ENCODE measurements at regions not wholly inside any gene's neighbourhood (a gene's known extent, or its start where the extent isn't known, plus 50 kb on each side); places are given as distances from the start of the nearest gene placed in this dataset.

DNA sequence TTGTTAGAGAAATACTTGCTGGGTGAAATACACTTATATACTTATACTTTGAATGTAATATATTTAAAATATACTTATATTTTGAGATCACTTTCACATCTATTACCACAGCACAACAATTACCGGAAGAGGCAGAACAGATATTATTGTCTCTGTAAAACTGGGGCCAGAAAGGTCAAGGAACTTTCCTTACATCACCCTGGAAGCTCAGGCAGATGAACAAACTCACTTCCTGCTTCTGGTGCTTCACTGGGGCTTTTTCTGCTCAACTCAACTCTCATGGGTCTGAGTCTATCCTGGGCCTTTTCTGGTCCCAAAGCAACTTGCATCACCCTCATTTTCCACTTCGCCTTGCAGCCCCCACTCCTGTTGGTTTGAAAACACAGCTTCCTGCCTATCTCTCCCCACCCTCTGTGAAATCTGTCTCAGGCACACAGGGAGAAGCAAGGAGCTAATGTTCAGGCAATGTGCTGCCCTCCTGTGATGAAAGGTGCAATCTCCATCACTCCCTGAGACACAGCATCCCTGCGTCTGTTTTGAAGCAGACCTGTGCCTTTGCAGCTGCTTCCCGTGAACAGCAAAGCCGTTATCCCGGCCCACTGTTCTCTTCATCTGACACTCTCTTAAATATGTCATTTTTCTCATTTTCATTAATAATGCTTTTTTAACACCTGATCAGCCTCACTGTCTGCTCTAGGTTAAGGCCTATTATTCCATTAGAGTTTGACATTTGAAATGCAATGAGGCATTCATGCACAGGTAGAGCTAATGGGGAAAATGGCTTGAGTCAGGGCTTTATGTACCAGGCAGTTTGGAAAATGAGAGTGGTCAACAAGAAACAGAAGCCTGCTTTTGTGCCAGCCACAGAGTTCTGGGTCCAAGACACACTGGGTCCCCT is 251.9 kb upstream of the CHAC2 start:
- H3K4me3 ChIP-seq, result no peak overlapping the region
- no peaks in the 10 kb centered on the region for H3K9me3 ChIP-seq
- ATAC-seq, result peak; percentile 55 to 68; a peak in 2 of 6 replicates
- FAIRE-seq, result no peak
- H3K4me2 ChIP-seq, result no peak overlapping the region
- 60% methylated on average over 6 of the region's 6 CpGs for WGBS (ENCODE audit: missing lambda C conversion rate)
- ChIA-PET POLR2A (no interaction called here), CTCF (interaction anchor here (0.8 to 1.5 kb wide), 2 partner anchors 11 to 16 kb away, joined by 3 to 5 read pairs; no protein-coding TSS in a partner anchor)
- TF ChIP-seq JUNB (IDR thresholded peaks at IDR 0.05), result no peak
- TF ChIP-seq RAD21 (conservative IDR thresholded peaks at IDR 0.05 in 1 of 2, IDR thresholded peaks at IDR 0.05 in 1 of 2), result peak in 1 of 2 experiments; percentile 15; a peak in 2 of 5 replicates
- TF ChIP-seq SMC3 (IDR thresholded peaks at IDR 0.05), result peak; percentile 12; the same call in 1 of the 3 replicates
- no peaks in the 10 kb centered on the region for H3K4me1 ChIP-seq
- H3K27ac ChIP-seq, result no peak overlapping the region
- DNase-seq (ENCODE audit: low read depth in 1 of 2, low spot score in 1 of 2), result peak in 1 of 2 experiments; percentile 24

DNA sequence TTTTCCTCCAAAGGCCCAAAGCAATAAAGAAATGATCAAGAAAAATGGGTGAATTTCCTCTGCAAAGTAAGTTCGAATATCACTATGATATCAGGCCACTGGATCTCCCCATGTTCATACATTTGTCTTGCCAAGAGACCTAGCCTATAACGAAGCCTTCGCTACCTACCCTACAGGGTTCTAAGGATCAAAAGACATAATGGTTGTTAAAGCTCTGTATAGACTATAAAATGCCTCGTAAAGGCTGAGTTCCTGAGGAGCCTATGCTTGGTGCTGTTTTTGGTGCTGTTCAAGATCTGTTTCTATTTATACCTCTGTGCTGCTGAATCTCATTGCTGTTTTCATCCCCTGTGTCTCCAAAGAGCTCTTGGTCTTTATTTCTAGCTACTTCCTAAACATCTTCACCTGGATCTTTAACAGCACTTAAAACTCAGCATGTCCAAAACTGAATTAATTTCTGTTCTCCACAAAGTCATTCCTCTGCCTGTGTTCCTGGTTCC is 254.4 kb upstream of the CHAC2 start:
- no peaks in the 10 kb centered on the region for H3K9me3 ChIP-seq
- CTCF ChIA-PET, result no interaction called here
- H3K27ac ChIP-seq, result no peak overlapping the region
- DNase-seq (ENCODE audit: low read depth in 1 of 2, low spot score in 1 of 2) (no peak), ATAC-seq (no peak), FAIRE-seq (no peak)
- POLR2A ChIA-PET, result no interaction called here
- H3K4me3 ChIP-seq, result no peak overlapping the region
- H3K4me2 ChIP-seq, result no peak overlapping the region
- TF ChIP-seq ZSCAN20 (CRISPR knock-in tag; IDR thresholded peaks at IDR 0.05) (no peak), TFCP2L1 (CRISPR knock-in tag; IDR thresholded peaks at IDR 0.05) (no peak), HOXA7 (CRISPR knock-in tag; IDR thresholded peaks at IDR 0.05) (no peak), MAZ (IDR thresholded peaks at IDR 0.05; ENCODE audit: borderline replicate concordance, low read depth, low read length) (no peak), EHF (CRISPR knock-in tag; IDR thresholded peaks at IDR 0.05) (no peak), TP53 (CRISPR knock-in tag; IDR thresholded peaks at IDR 0.05) (no peak), RNF2 (IDR thresholded peaks at IDR 0.05; ENCODE audit: borderline replicate concordance, low read depth) (no peak), ZC3H11A (IDR thresholded peaks at IDR 0.05) (no peak), HOXB5 (CRISPR knock-in tag; IDR thresholded peaks at IDR 0.05) (no peak), ZNF302 (CRISPR knock-in tag; IDR thresholded peaks at IDR 0.05) (no peak), ZFP36 (IDR thresholded peaks at IDR 0.05; ENCODE audit: borderline replicate concordance, partially characterized antibody) (no peak), RAD21 (conservative IDR thresholded peaks at IDR 0.05 in 1 of 2, IDR thresholded peaks at IDR 0.05 in 1 of 2) (no peak), HEYL (CRISPR knock-in tag; IDR thresholded peaks at IDR 0.05) (no peak)
- TF ChIP-seq, protein P1, sequence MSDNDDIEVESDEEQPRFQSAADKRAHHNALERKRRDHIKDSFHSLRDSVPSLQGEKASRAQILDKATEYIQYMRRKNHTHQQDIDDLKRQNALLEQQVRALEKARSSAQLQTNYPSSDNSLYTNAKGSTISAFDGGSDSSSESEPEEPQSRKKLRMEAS (IDR thresholded peaks at IDR 0.05), result no peak
- TF ChIP-seq, protein P2, sequence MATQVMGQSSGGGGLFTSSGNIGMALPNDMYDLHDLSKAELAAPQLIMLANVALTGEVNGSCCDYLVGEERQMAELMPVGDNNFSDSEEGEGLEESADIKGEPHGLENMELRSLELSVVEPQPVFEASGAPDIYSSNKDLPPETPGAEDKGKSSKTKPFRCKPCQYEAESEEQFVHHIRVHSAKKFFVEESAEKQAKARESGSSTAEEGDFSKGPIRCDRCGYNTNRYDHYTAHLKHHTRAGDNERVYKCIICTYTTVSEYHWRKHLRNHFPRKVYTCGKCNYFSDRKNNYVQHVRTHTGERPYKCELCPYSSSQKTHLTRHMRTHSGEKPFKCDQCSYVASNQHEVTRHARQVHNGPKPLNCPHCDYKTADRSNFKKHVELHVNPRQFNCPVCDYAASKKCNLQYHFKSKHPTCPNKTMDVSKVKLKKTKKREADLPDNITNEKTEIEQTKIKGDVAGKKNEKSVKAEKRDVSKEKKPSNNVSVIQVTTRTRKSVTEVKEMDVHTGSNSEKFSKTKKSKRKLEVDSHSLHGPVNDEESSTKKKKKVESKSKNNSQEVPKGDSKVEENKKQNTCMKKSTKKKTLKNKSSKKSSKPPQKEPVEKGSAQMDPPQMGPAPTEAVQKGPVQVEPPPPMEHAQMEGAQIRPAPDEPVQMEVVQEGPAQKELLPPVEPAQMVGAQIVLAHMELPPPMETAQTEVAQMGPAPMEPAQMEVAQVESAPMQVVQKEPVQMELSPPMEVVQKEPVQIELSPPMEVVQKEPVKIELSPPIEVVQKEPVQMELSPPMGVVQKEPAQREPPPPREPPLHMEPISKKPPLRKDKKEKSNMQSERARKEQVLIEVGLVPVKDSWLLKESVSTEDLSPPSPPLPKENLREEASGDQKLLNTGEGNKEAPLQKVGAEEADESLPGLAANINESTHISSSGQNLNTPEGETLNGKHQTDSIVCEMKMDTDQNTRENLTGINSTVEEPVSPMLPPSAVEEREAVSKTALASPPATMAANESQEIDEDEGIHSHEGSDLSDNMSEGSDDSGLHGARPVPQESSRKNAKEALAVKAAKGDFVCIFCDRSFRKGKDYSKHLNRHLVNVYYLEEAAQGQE (IDR thresholded peaks at IDR 0.05), result no peak
- TF ChIP-seq, protein P3, sequence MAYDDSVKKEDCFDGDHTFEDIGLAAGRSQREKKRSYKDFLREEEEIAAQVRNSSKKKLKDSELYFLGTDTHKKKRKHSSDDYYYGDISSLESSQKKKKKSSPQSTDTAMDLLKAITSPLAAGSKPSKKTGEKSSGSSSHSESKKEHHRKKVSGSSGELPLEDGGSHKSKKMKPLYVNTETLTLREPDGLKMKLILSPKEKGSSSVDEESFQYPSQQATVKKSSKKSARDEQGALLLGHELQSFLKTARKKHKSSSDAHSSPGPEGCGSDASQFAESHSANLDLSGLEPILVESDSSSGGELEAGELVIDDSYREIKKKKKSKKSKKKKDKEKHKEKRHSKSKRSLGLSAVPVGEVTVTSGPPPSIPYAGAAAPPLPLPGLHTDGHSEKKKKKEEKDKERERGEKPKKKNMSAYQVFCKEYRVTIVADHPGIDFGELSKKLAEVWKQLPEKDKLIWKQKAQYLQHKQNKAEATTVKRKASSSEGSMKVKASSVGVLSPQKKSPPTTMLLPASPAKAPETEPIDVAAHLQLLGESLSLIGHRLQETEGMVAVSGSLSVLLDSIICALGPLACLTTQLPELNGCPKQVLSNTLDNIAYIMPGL (CRISPR knock-in tag; IDR thresholded peaks at IDR 0.05; ENCODE audit: borderline replicate concordance), result no peak
- H3K4me1 ChIP-seq, result no peaks in the 10 kb centered on the region
- 49% methylated on average over 4 of the region's 4 CpGs for WGBS (ENCODE audit: missing lambda C conversion rate)

All from A549 (cell line).